WERI-Rb-1 (cell line): ENCODE measurements at regions not wholly inside any gene's neighbourhood (a gene's known extent, or its start where the extent isn't known, plus 50 kb on each side); places are given as distances from the start of the nearest gene placed in this dataset.

Experiments
- DNase-seq: peaks from one replicate; pipeline ENCODE4 v3.0.0-alpha.2; 2020
- H3K27ac ChIP-seq: fragments of 250-450 bp; sonication (Bioruptor Pico); 2 replicates; pipeline ENCODE4 v1.5.1; 2020; ENCODE audit warnings: mild to moderate bottlenecking, moderate library complexity
- H3K27me3 ChIP-seq: fragments of 250-450 bp; sonication (Bioruptor Pico); 2 replicates; pipeline ENCODE4 v1.5.1; 2021; ENCODE audit warnings: mild to moderate bottlenecking, low read depth, moderate library complexity; ENCODE audit not compliant: insufficient read depth, severe bottlenecking
- H3K36me3 ChIP-seq: fragments of 250-450 bp; sonication (Bioruptor Pico); 2 replicates; pipeline ENCODE4 v1.5.1; 2020; ENCODE audit warnings: mild to moderate bottlenecking, moderate library complexity
- H3K4me3 ChIP-seq: 2 replicates; pipeline ENCODE4 v1.5.1; 2011; ENCODE audit warnings: low read depth, mild to moderate bottlenecking, control low read depth, low read length
- H3K9me3 ChIP-seq: fragments of 250-450 bp; sonication (Bioruptor Pico); 2 replicates; pipeline ENCODE4 v1.5.1; 2021; ENCODE audit warnings: mild to moderate bottlenecking, moderate library complexity; ENCODE audit not compliant: severe bottlenecking
- TF ChIP-seq, protein P1 (sequence below): IDR thresholded peaks from 2 replicates; pipeline ENCODE4 v1.5.1; 2011; ENCODE audit warnings: low read depth, mild to moderate bottlenecking, control low read depth, inconsistent platforms, low read length

GRCh38 chr12:19844224-19844623 lies 404.9 kb downstream of the AEBP2 start:
- TF ChIP-seq, protein P1, sequence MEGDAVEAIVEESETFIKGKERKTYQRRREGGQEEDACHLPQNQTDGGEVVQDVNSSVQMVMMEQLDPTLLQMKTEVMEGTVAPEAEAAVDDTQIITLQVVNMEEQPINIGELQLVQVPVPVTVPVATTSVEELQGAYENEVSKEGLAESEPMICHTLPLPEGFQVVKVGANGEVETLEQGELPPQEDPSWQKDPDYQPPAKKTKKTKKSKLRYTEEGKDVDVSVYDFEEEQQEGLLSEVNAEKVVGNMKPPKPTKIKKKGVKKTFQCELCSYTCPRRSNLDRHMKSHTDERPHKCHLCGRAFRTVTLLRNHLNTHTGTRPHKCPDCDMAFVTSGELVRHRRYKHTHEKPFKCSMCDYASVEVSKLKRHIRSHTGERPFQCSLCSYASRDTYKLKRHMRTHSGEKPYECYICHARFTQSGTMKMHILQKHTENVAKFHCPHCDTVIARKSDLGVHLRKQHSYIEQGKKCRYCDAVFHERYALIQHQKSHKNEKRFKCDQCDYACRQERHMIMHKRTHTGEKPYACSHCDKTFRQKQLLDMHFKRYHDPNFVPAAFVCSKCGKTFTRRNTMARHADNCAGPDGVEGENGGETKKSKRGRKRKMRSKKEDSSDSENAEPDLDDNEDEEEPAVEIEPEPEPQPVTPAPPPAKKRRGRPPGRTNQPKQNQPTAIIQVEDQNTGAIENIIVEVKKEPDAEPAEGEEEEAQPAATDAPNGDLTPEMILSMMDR, result no peak
- Histone ChIP-seq H3K27me3 (no peaks in the 10 kb centered on the region), H3K4me3 (no peak overlapping the region), H3K27ac (no peak overlapping the region), H3K36me3 (no peaks in the 10 kb centered on the region), H3K9me3 (no peaks in the 10 kb centered on the region)
- DNase-seq, result no peak

GRCh38 chr12:19846574-19846973 lies 407.3 kb downstream of the AEBP2 start:
- Histone ChIP-seq H3K27ac (no peak overlapping the region), H3K36me3 (no peaks in the 10 kb centered on the region), H3K27me3 (no peaks in the 10 kb centered on the region), H3K9me3 (no peaks in the 10 kb centered on the region), H3K4me3 (no peak overlapping the region)
- no peak for DNase-seq
- TF ChIP-seq, protein P1, result no peak

DNA sequence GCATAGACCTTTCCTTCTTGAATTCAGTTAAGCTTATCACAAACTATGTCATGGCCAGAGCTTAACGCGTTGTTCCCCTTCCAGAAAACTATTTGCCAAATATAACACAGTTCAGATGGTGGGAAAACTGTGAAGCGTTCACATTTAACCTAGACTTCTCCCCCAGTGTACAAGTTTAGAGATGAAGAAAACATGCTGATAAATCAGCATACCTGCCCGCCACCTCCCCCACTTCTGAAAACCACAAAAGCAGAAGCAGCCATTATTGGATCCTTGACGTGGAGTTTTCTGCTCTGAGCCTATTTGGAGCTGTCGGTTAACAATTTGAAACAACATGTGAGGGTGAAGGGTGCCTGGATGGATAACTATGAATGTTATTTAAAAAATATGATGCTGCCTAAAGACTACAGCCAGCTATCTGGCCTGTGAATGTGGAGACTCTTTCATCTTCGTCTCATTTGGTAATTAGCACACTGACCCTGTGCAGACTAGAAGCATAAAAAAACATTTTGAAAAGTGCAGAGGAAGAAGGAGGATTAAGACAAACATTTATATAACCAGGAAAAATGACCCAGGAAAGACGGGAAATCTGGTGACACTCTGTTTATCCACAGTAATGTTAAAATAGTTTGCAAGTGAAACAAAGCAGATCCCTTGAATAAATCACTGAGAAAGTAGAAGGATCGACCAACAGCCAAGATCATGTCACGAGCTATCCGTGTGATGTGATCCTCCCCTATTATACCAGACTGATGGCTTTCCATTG lies 408.2 kb downstream of the AEBP2 start:
- no peaks in the 10 kb centered on the region for H3K36me3 ChIP-seq
- no peak for DNase-seq
- no peaks in the 10 kb centered on the region for H3K27me3 ChIP-seq
- no peak overlapping the region for H3K4me3 ChIP-seq
- no peaks in the 10 kb centered on the region for H3K9me3 ChIP-seq
- TF ChIP-seq, protein P1, result no peak
- H3K27ac ChIP-seq, result no peak overlapping the region

DNA sequence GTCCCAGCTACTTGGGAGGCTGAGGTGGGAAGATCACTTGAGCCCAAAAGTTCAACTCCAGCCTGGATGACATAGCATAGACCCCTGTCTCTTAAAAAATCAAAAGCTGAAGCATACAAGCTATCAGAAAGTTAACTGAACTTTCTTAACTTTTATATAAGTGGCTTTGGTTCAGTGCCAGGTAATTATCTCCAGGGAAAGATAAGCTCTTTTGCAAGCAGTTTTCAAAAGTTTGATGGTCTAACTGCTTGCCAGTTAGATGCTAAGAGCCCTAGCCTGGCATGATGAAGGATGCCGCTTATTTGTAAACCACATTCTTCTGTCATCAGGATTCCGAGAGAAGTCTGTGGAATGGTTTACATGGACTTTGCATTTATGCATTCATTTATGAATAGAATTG lies 409.1 kb downstream of the AEBP2 start:
- H3K27me3 ChIP-seq, result no peaks in the 10 kb centered on the region
- no peaks in the 10 kb centered on the region for H3K36me3 ChIP-seq
- no peak overlapping the region for H3K4me3 ChIP-seq
- DNase-seq, result no peak
- TF ChIP-seq, protein P1, result no peak
- no peaks in the 10 kb centered on the region for H3K9me3 ChIP-seq
- no peak overlapping the region for H3K27ac ChIP-seq

- TF ChIP-seq, protein P1, result no peak
- Histone ChIP-seq H3K9me3 (no peaks in the 10 kb centered on the region), H3K27ac (no peak overlapping the region), H3K36me3 (no peaks in the 10 kb centered on the region), H3K4me3 (no peak overlapping the region), H3K27me3 (no peaks in the 10 kb centered on the region)
- no peak for DNase-seq
These were observed 409.9 kb downstream of the AEBP2 start for GRCh38 chr12:19849208-19849607.
